WTC11 (cell line): ENCODE measurements at regions not wholly inside any gene's neighbourhood (a gene's known extent, or its start where the extent isn't known, plus 50 kb on each side); places are given as distances from the start of the nearest gene placed in this dataset.

Source experiments
- ATAC-seq: fragments of 200-7000 bp; cut with Tn5 transposase; 2 replicates; pipeline ENCODE4 v1.10.0; 2021; ENCODE audit warnings: mild to moderate bottlenecking, moderate library complexity
- CTCF ChIA-PET: fragments of 300-600 bp; sonication (Branson Sonifier 250); formaldehyde crosslinking; loops from one replicate; lab custom pipeline; 2021; ENCODE audit warnings: antibody characterized with exemption; lab: Charles Lee
- POLR2A ChIA-PET: fragments of 350-600 bp; sonication (Branson Sonifier 250); formaldehyde crosslinking; loops from one replicate; lab custom pipeline; 2021; ENCODE audit warnings: antibody characterized with exemption; lab: Charles Lee
- DNase-seq: peaks from one replicate; pipeline ENCODE4 v3.0.0; 2021; ENCODE audit warnings: low spot score
- H3K27ac Mint-ChIP-seq: 2 replicates; pipeline ENCODE4 v1.8.0; 2021; ENCODE audit warnings: mixed read lengths
- H3K27me3 Mint-ChIP-seq: 2 replicates; pipeline ENCODE4 v1.8.0; 2021; ENCODE audit warnings: low read depth, mild to moderate bottlenecking, moderate library complexity, mixed read lengths
- H3K36me3 Mint-ChIP-seq: 2 replicates; pipeline ENCODE4 v1.8.0; 2021; ENCODE audit warnings: mixed read lengths
- H3K4me1 Mint-ChIP-seq: 2 replicates; pipeline ENCODE4 v1.8.0; 2022; ENCODE audit warnings: mixed read lengths
- H3K4me3 Mint-ChIP-seq: 2 replicates; pipeline ENCODE4 v1.8.0; 2021; ENCODE audit warnings: mild to moderate bottlenecking, moderate library complexity, mixed read lengths
- H3K9me3 Mint-ChIP-seq: 2 replicates; pipeline ENCODE4 v1.8.0; 2021; ENCODE audit warnings: mixed read lengths
- CBFB ChIP-seq: sonication (generic); formaldehyde crosslinking; IDR thresholded peaks from 2 replicates; pipeline ENCODE4 v1.8.1; 2022; ENCODE audit warnings: mild to moderate bottlenecking, low read depth, missing genetic modification reagents
- ELF4 ChIP-seq: sonication (generic); formaldehyde crosslinking; IDR thresholded peaks from 2 replicates; pipeline ENCODE4 v1.8.1; 2022; ENCODE audit warnings: low read depth, mild to moderate bottlenecking, moderate library complexity, missing genetic modification reagents
- PRRX2 ChIP-seq: fragments of 250-450 bp; sonication (Bioruptor Pico); IDR thresholded peaks from 2 replicates; pipeline ENCODE4 v1.8.0; 2021; ENCODE audit warnings: mild to moderate bottlenecking
- SP1 ChIP-seq: sonication (generic); formaldehyde crosslinking; conservative IDR thresholded peaks from 2 replicates; pipeline ENCODE4 v1.8.1; 2022; ENCODE audit warnings: missing genetic modification reagents
- ZNF263 ChIP-seq: sonication (generic); formaldehyde crosslinking; IDR thresholded peaks from 2 replicates; pipeline ENCODE4 v1.8.1; 2022; ENCODE audit warnings: low read depth, mild to moderate bottlenecking, moderate library complexity, missing genetic modification reagents
- TF ChIP-seq, protein P1 (sequence below): sonication (generic); formaldehyde crosslinking; IDR thresholded peaks from 2 replicates; pipeline ENCODE4 v1.8.0; 2023; ENCODE audit warnings: missing genetic modification reagents
- TF ChIP-seq, protein P2 (sequence below): sonication (generic); formaldehyde crosslinking; conservative IDR thresholded peaks from 2 replicates; pipeline ENCODE4 v1.8.1; 2022; ENCODE audit warnings: mild to moderate bottlenecking, missing genetic modification reagents
- TF ChIP-seq, protein P3 (sequence below): fragments of 250-450 bp; sonication (Bioruptor Pico); IDR thresholded peaks from 2 replicates; pipeline ENCODE4 v2.1.2; 2022; ENCODE audit warnings: mild to moderate bottlenecking, moderate library complexity
- TF ChIP-seq, protein P4 (sequence below): fragments of 250-450 bp; sonication (Bioruptor Pico); IDR thresholded peaks from 2 replicates; pipeline ENCODE4 v1.8.0; 2021; ENCODE audit warnings: mild to moderate bottlenecking
- TF ChIP-seq, protein P5 (sequence below): fragments of 250-450 bp; sonication (Bioruptor Pico); IDR thresholded peaks from 2 replicates; pipeline ENCODE4 v1.9.0; 2021; ENCODE audit warnings: moderate library complexity, mild to moderate bottlenecking, inconsistent platforms, borderline replicate concordance
- TF ChIP-seq, protein P6 (sequence below): sonication (generic); formaldehyde crosslinking; IDR thresholded peaks from 2 replicates; pipeline ENCODE4 v1.8.1; 2023; ENCODE audit warnings: mild to moderate bottlenecking, missing genetic modification reagents, moderate library complexity
- TF ChIP-seq, protein P7 (sequence below): sonication (generic); formaldehyde crosslinking; IDR thresholded peaks from 2 replicates; pipeline ENCODE4 v1.8.0; 2022; ENCODE audit warnings: mild to moderate bottlenecking, missing genetic modification reagents
- TF ChIP-seq, protein P8 (sequence below): sonication (generic); formaldehyde crosslinking; IDR thresholded peaks from 2 replicates; pipeline ENCODE4 v1.8.1; 2023; ENCODE audit warnings: mild to moderate bottlenecking, missing genetic modification reagents, moderate library complexity
- TF ChIP-seq, protein P9 (sequence below): fragments of 250-450 bp; sonication (Bioruptor Pico); IDR thresholded peaks from 2 replicates; pipeline ENCODE4 v1.9.0; 2021; ENCODE audit warnings: mild to moderate bottlenecking, borderline replicate concordance
- TF ChIP-seq, protein P10 (sequence below): sonication (generic); formaldehyde crosslinking; IDR thresholded peaks from 2 replicates; pipeline ENCODE4 v1.8.1; 2022; ENCODE audit warnings: mild to moderate bottlenecking, missing genetic modification reagents, moderate library complexity, borderline replicate concordance

DNA sequence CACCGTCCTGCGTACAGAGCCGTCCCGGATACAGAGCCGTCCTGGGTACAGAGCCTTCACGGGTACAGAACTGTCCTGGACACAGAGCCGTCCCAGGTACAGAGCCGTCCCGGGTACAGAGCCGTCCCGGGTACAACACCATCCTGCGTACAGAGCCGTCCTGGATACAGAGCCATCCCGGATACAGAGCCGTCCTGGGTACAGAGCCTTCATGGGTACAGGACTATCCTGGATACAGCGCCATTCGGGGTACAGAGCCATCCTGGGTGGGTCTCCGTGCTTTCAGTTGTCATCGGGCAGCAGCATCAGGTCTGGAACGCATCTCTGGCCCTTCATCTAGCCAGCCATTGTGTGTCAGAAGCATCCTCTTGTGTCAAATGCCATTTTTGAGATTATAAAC, 222.3 kb upstream of the SOX1 start:
- peaks cover 34% of the 10 kb centered on the region for H3K4me1 Mint-ChIP-seq
- ChIA-PET CTCF (interaction anchor here (2.0 kb wide), 1 partner anchor 340 kb away, joined by 4 read pairs; no protein-coding TSS in a partner anchor), POLR2A (no interaction called here)
- H3K27me3 Mint-ChIP-seq, result no peaks in the 10 kb centered on the region
- peaks cover 13% of the 10 kb centered on the region for H3K9me3 Mint-ChIP-seq
- ATAC-seq (no peak), DNase-seq (no peak)
- no peak overlapping the region for H3K4me3 Mint-ChIP-seq
- peaks cover 10% of the 10 kb centered on the region for H3K36me3 Mint-ChIP-seq
- TF ChIP-seq, protein P1, sequence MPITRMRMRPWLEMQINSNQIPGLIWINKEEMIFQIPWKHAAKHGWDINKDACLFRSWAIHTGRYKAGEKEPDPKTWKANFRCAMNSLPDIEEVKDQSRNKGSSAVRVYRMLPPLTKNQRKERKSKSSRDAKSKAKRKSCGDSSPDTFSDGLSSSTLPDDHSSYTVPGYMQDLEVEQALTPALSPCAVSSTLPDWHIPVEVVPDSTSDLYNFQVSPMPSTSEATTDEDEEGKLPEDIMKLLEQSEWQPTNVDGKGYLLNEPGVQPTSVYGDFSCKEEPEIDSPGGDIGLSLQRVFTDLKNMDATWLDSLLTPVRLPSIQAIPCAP (CRISPR knock-in tag), result no peak
- TF ChIP-seq CBFB (no peak), SP1 (no peak)
- TF ChIP-seq, protein P2, sequence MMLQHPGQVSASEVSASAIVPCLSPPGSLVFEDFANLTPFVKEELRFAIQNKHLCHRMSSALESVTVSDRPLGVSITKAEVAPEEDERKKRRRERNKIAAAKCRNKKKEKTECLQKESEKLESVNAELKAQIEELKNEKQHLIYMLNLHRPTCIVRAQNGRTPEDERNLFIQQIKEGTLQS (CRISPR knock-in tag), result no peak
- TF ChIP-seq, protein P3, sequence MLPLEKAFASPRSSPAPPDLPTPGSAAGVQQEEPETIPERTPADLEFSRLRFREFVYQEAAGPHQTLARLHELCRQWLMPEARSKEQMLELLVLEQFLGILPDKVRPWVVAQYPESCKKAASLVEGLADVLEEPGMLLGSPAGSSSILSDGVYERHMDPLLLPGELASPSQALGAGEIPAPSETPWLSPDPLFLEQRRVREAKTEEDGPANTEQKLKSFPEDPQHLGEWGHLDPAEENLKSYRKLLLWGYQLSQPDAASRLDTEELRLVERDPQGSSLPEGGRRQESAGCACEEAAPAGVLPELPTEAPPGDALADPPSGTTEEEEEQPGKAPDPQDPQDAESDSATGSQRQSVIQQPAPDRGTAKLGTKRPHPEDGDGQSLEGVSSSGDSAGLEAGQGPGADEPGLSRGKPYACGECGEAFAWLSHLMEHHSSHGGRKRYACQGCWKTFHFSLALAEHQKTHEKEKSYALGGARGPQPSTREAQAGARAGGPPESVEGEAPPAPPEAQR (CRISPR knock-in tag), result no peak
- TF ChIP-seq, protein P4, sequence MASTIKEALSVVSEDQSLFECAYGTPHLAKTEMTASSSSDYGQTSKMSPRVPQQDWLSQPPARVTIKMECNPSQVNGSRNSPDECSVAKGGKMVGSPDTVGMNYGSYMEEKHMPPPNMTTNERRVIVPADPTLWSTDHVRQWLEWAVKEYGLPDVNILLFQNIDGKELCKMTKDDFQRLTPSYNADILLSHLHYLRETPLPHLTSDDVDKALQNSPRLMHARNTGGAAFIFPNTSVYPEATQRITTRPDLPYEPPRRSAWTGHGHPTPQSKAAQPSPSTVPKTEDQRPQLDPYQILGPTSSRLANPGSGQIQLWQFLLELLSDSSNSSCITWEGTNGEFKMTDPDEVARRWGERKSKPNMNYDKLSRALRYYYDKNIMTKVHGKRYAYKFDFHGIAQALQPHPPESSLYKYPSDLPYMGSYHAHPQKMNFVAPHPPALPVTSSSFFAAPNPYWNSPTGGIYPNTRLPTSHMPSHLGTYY, result no peak
- TF ChIP-seq, all 79 proteins: peak for 0
- H3K27ac Mint-ChIP-seq, result 0 out of 2 replicates have a peak overlapping the region, but pooled peaks have one; percentile 99

DNA sequence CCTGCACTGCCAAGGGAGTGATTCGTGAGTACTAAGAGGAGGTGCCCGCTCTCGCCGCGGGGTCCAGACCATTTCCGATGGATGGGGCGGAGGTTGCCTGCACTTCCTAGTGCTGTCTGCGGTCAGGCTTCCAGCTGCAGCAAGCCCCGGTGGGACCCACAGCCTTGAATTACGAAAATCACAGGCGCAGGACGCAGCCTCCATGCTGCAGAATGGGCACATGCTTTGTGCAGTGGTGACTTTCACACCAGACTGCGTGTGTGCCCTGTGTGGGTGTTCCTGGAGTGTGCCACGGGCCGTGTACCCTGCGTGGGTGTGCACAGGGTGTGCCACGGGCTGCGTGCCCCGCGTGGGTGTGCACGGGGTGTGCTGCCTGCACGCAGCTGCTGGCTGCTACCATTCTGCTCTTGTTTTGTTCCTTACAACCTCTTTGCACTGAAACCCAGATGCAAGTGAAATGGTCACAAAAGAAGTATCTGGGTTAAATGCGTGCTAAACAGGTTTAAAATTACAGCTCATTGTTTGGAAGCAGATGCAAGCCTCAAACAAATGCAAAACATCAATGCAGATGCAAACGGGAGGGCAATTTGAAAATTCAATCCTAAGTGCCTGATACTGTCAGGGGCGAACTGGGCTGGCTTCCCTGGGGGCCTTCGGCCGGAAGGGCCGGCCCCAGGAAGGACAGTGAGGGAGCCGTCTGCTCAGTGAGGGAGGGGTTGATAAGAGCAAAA, 221.2 kb upstream of the SOX1 start:
- H3K27me3 Mint-ChIP-seq, result no peaks in the 10 kb centered on the region
- peaks cover 13% of the 10 kb centered on the region for H3K9me3 Mint-ChIP-seq
- ChIA-PET CTCF (interaction anchor here (1.0 to 2.0 kb wide), 3 partner anchors 14 to 341 kb away, joined by 3 to 4 read pairs (median 3); no protein-coding TSS in a partner anchor), POLR2A (no interaction called here)
- H3K27ac Mint-ChIP-seq, result peak overlapping the region; percentile 99
- peaks cover 10% of the 10 kb centered on the region for H3K36me3 Mint-ChIP-seq
- peak; percentile 80 for ATAC-seq
- H3K4me3 Mint-ChIP-seq, result peak overlapping the region; percentile 48
- H3K4me1 Mint-ChIP-seq, result peaks cover 45% of the 10 kb centered on the region
- DNase-seq, result peak; percentile 57
- TF ChIP-seq ELF4 (CRISPR knock-in tag), result no peak
- TF ChIP-seq ZNF263 (CRISPR knock-in tag), result no peak
- no peak for TF ChIP-seq PRRX2 (CRISPR knock-in tag)
- TF ChIP-seq, protein P5, sequence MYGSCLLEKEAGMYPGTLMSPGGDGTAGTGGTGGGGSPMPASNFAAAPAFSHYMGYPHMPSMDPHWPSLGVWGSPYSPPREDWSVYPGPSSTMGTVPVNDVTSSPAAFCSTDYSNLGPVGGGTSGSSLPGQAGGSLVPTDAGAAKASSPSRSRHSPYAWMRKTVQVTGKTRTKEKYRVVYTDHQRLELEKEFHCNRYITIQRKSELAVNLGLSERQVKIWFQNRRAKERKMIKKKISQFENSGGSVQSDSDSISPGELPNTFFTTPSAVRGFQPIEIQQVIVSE (CRISPR knock-in tag), result no peak
- TF ChIP-seq, protein P6, sequence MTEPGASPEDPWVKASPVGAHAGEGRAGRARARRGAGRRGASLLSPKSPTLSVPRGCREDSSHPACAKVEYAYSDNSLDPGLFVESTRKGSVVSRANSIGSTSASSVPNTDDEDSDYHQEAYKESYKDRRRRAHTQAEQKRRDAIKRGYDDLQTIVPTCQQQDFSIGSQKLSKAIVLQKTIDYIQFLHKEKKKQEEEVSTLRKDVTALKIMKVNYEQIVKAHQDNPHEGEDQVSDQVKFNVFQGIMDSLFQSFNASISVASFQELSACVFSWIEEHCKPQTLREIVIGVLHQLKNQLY (CRISPR knock-in tag), result no peak
- TF ChIP-seq, protein P2 (CRISPR knock-in tag), result no peak
- TF ChIP-seq, protein P7, sequence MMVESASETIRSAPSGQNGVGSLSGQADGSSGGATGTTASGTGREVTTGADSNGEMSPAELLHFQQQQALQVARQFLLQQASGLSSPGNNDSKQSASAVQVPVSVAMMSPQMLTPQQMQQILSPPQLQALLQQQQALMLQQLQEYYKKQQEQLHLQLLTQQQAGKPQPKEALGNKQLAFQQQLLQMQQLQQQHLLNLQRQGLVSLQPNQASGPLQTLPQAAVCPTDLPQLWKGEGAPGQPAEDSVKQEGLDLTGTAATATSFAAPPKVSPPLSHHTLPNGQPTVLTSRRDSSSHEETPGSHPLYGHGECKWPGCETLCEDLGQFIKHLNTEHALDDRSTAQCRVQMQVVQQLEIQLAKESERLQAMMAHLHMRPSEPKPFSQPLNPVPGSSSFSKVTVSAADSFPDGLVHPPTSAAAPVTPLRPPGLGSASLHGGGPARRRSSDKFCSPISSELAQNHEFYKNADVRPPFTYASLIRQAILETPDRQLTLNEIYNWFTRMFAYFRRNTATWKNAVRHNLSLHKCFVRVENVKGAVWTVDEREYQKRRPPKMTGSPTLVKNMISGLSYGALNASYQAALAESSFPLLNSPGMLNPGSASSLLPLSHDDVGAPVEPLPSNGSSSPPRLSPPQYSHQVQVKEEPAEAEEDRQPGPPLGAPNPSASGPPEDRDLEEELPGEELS, result peak; percentile 30; the same call in 1 of the 2 replicates
- TF ChIP-seq, protein P8, sequence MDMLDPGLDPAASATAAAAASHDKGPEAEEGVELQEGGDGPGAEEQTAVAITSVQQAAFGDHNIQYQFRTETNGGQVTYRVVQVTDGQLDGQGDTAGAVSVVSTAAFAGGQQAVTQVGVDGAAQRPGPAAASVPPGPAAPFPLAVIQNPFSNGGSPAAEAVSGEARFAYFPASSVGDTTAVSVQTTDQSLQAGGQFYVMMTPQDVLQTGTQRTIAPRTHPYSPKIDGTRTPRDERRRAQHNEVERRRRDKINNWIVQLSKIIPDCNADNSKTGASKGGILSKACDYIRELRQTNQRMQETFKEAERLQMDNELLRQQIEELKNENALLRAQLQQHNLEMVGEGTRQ (CRISPR knock-in tag), result no peak
- TF ChIP-seq, protein P9, sequence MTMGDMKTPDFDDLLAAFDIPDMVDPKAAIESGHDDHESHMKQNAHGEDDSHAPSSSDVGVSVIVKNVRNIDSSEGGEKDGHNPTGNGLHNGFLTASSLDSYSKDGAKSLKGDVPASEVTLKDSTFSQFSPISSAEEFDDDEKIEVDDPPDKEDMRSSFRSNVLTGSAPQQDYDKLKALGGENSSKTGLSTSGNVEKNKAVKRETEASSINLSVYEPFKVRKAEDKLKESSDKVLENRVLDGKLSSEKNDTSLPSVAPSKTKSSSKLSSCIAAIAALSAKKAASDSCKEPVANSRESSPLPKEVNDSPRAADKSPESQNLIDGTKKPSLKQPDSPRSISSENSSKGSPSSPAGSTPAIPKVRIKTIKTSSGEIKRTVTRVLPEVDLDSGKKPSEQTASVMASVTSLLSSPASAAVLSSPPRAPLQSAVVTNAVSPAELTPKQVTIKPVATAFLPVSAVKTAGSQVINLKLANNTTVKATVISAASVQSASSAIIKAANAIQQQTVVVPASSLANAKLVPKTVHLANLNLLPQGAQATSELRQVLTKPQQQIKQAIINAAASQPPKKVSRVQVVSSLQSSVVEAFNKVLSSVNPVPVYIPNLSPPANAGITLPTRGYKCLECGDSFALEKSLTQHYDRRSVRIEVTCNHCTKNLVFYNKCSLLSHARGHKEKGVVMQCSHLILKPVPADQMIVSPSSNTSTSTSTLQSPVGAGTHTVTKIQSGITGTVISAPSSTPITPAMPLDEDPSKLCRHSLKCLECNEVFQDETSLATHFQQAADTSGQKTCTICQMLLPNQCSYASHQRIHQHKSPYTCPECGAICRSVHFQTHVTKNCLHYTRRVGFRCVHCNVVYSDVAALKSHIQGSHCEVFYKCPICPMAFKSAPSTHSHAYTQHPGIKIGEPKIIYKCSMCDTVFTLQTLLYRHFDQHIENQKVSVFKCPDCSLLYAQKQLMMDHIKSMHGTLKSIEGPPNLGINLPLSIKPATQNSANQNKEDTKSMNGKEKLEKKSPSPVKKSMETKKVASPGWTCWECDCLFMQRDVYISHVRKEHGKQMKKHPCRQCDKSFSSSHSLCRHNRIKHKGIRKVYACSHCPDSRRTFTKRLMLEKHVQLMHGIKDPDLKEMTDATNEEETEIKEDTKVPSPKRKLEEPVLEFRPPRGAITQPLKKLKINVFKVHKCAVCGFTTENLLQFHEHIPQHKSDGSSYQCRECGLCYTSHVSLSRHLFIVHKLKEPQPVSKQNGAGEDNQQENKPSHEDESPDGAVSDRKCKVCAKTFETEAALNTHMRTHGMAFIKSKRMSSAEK (CRISPR knock-in tag), result no peak
- TF ChIP-seq, protein P10, sequence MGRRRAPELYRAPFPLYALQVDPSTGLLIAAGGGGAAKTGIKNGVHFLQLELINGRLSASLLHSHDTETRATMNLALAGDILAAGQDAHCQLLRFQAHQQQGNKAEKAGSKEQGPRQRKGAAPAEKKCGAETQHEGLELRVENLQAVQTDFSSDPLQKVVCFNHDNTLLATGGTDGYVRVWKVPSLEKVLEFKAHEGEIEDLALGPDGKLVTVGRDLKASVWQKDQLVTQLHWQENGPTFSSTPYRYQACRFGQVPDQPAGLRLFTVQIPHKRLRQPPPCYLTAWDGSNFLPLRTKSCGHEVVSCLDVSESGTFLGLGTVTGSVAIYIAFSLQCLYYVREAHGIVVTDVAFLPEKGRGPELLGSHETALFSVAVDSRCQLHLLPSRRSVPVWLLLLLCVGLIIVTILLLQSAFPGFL (CRISPR knock-in tag), result no peak
